Ovary (tissue), 3 donors: ENCODE measurements at regions not wholly inside any gene's neighbourhood (a gene's known extent, or its start where the extent isn't known, plus 50 kb on each side); places are given as distances from the start of the nearest gene placed in this dataset.

Experiments
- CTCF ChIP-seq, 3 donors: fragments of 450-650 bp in 2 of 3; fragments of 200-600 bp in 1 of 3; IDR thresholded peaks; one replicate each; pipeline versions ENCODE4 v1.5.1 to v1.8.0; 2016 to 2022; ENCODE audit warnings: antibody characterized with exemption in 3 of 3, mild to moderate bottlenecking in 1 of 3
- EP300 ChIP-seq: sonication (generic); formaldehyde crosslinking; IDR thresholded peaks from one replicate; pipeline ENCODE4 v1.6.1; 2017; ENCODE audit warnings: antibody characterized with exemption
- donor health status: DM: no; HTN: no; CAD: no.

- no peak for TF ChIP-seq CTCF (IDR thresholded peaks at IDR 0.05)
- no peak for TF ChIP-seq EP300
Observed at GRCh38 chr2:15737314-15738224, 145.9 kb downstream of the DDX1 start.
